Stimulated activated memory B cell treated with anti-CD40 and anti-IgM and Interleukin-4, amounts not matched to agents 10 μg/mL and 1 μg/mL and 100 μg/mL, for 72 hours (primary cell): ENCODE measurements at regions not wholly inside any gene's neighbourhood (a gene's known extent, or its start where the extent isn't known, plus 50 kb on each side); places are given as distances from the start of the nearest gene placed in this dataset.

Experiments
- ATAC-seq: fragments of 150-1000 bp; cut with Tn5 transposase; 2 replicates; pipeline ENCODE4 v1.10.0; 2021
- H3K27ac Mint-ChIP-seq: one replicate; pipeline ENCODE4 v1.8.0; 2022; ENCODE audit warnings: mild to moderate bottlenecking, mixed read lengths
- H3K27me3 Mint-ChIP-seq: one replicate; pipeline ENCODE4 v1.8.0; 2022; ENCODE audit warnings: mixed read lengths
- H3K36me3 Mint-ChIP-seq: one replicate; pipeline ENCODE4 v1.8.0; 2022; ENCODE audit warnings: mixed read lengths
- H3K4me1 Mint-ChIP-seq: one replicate; pipeline ENCODE4 v1.8.0; 2022; ENCODE audit warnings: mixed read lengths
- H3K4me3 Mint-ChIP-seq: one replicate; pipeline ENCODE4 v1.8.0; 2022; ENCODE audit warnings: mild to moderate bottlenecking, moderate library complexity, mixed read lengths
- H3K9me3 Mint-ChIP-seq: one replicate; pipeline ENCODE4 v1.8.0; 2022; ENCODE audit warnings: mixed read lengths

- H3K9me3 Mint-ChIP-seq = no peaks in the 10 kb centered on the region
- no peak for ATAC-seq
- peaks cover 70% of the 10 kb centered on the region for H3K4me1 Mint-ChIP-seq
- no peaks in the 10 kb centered on the region for H3K36me3 Mint-ChIP-seq
- peak overlapping the region; percentile 93 for H3K27ac Mint-ChIP-seq
- H3K4me3 Mint-ChIP-seq = peak overlapping the region; percentile 80
- no peaks in the 10 kb centered on the region for H3K27me3 Mint-ChIP-seq
Observed at GRCh38 chr3:56916716-56917360, 115.1 kb upstream of the ARHGEF3 start.

- Mint-ChIP-seq H3K36me3 (no peaks in the 10 kb centered on the region), H3K27me3 (no peaks in the 10 kb centered on the region), H3K4me3 (peak overlapping the region; percentile 80), H3K27ac (peak overlapping the region; percentile 93), H3K9me3 (no peaks in the 10 kb centered on the region), H3K4me1 (peaks cover 62% of the 10 kb centered on the region)
- ATAC-seq = peak; percentile 83
Observed at GRCh38 chr3:56915966-56916586, 114.3 kb upstream of the ARHGEF3 start.

- Mint-ChIP-seq H3K9me3 (no peaks in the 10 kb centered on the region), H3K27me3 (no peaks in the 10 kb centered on the region), H3K4me3 (no peak overlapping the region), H3K36me3 (peaks cover 2% of the 10 kb centered on the region), H3K27ac (peak overlapping the region; percentile 93), H3K4me1 (peaks cover 61% of the 10 kb centered on the region)
- ATAC-seq = no peak
Observed at GRCh38 chr3:56914646-56915045, 112.9 kb upstream of the ARHGEF3 start.

- no peak overlapping the region for H3K27ac Mint-ChIP-seq
Observed at GRCh38 chr3:56911363-56911762, 109.6 kb upstream of the ARHGEF3 start.

GRCh38 chr3:56909349-56909748, 107.6 kb upstream of the ARHGEF3 start:
- H3K9me3 Mint-ChIP-seq = no peaks in the 10 kb centered on the region
- no peak overlapping the region for H3K27ac Mint-ChIP-seq
- H3K27me3 Mint-ChIP-seq = no peaks in the 10 kb centered on the region
- peaks cover 11% of the 10 kb centered on the region for H3K36me3 Mint-ChIP-seq
- no peak overlapping the region for H3K4me3 Mint-ChIP-seq
- no peak for ATAC-seq
- H3K4me1 Mint-ChIP-seq = peaks cover 14% of the 10 kb centered on the region

More at GRCh38 chr3:56911363-56911762, 109.6 kb upstream of the ARHGEF3 start:
- Mint-ChIP-seq H3K27me3 (no peaks in the 10 kb centered on the region), H3K9me3 (no peaks in the 10 kb centered on the region), H3K36me3 (peaks cover 11% of the 10 kb centered on the region), H3K4me1 (peaks cover 28% of the 10 kb centered on the region), H3K4me3 (no peak overlapping the region)
- no peak for ATAC-seq

GRCh38 chr3:56908004-56908403, 106.3 kb upstream of the ARHGEF3 start:
- Mint-ChIP-seq H3K9me3 (no peaks in the 10 kb centered on the region), H3K36me3 (peaks cover 11% of the 10 kb centered on the region), H3K4me3 (no peak overlapping the region), H3K27ac (no peak overlapping the region), H3K27me3 (no peaks in the 10 kb centered on the region), H3K4me1 (peaks cover 7% of the 10 kb centered on the region)
- ATAC-seq = no peak

GRCh38 chr3:56904552-56905215, 102.9 kb upstream of the ARHGEF3 start:
- Mint-ChIP-seq H3K27me3 (no peaks in the 10 kb centered on the region), H3K9me3 (no peaks in the 10 kb centered on the region), H3K4me3 (no peak overlapping the region), H3K4me1 (peaks cover 19% of the 10 kb centered on the region), H3K36me3 (peaks cover 9% of the 10 kb centered on the region), H3K27ac (no peak overlapping the region)
- ATAC-seq = no peak

- H3K9me3 Mint-ChIP-seq = no peaks in the 10 kb centered on the region
- H3K4me1 Mint-ChIP-seq = peaks cover 19% of the 10 kb centered on the region
- H3K27ac Mint-ChIP-seq = peak overlapping the region; percentile 60
- ATAC-seq = no peak
- H3K27me3 Mint-ChIP-seq = no peaks in the 10 kb centered on the region
- H3K4me3 Mint-ChIP-seq = no peak overlapping the region
- H3K36me3 Mint-ChIP-seq = no peaks in the 10 kb centered on the region
Observed at GRCh38 chr3:56903231-56903782, 101.6 kb upstream of the ARHGEF3 start.

GRCh38 chr3:56902468-56903160, 100.9 kb upstream of the ARHGEF3 start:
- no peak overlapping the region for H3K4me3 Mint-ChIP-seq

GRCh38 chr3:56900801-56901200, 99.1 kb upstream of the ARHGEF3 start:
- no peak overlapping the region for H3K27ac Mint-ChIP-seq
- peaks cover 22% of the 10 kb centered on the region for H3K4me1 Mint-ChIP-seq
- no peak overlapping the region for H3K4me3 Mint-ChIP-seq
- ATAC-seq = no peak
- H3K27me3 Mint-ChIP-seq = no peaks in the 10 kb centered on the region
- no peaks in the 10 kb centered on the region for H3K9me3 Mint-ChIP-seq
- H3K36me3 Mint-ChIP-seq = no peaks in the 10 kb centered on the region

More at GRCh38 chr3:56902468-56903160, 100.9 kb upstream of the ARHGEF3 start:
- peak overlapping the region; percentile 60 for H3K27ac Mint-ChIP-seq
- no peaks in the 10 kb centered on the region for H3K27me3 Mint-ChIP-seq
- ATAC-seq = no peak
- H3K4me1 Mint-ChIP-seq = peaks cover 19% of the 10 kb centered on the region
- H3K9me3 Mint-ChIP-seq = no peaks in the 10 kb centered on the region
- H3K36me3 Mint-ChIP-seq = no peaks in the 10 kb centered on the region

- no peaks in the 10 kb centered on the region for H3K27me3 Mint-ChIP-seq
- H3K27ac Mint-ChIP-seq = no peak overlapping the region
- no peak for ATAC-seq
- no peaks in the 10 kb centered on the region for H3K36me3 Mint-ChIP-seq
- H3K9me3 Mint-ChIP-seq = no peaks in the 10 kb centered on the region
- H3K4me3 Mint-ChIP-seq = no peak overlapping the region
- peaks cover 28% of the 10 kb centered on the region for H3K4me1 Mint-ChIP-seq
Observed at GRCh38 chr3:56899851-56900250, 98.1 kb upstream of the ARHGEF3 start.

- ATAC-seq = no peak
- no peaks in the 10 kb centered on the region for H3K27me3 Mint-ChIP-seq
- no peaks in the 10 kb centered on the region for H3K9me3 Mint-ChIP-seq
- no peak overlapping the region for H3K27ac Mint-ChIP-seq
- H3K36me3 Mint-ChIP-seq = no peaks in the 10 kb centered on the region
- H3K4me3 Mint-ChIP-seq = no peak overlapping the region
- H3K4me1 Mint-ChIP-seq = peaks cover 28% of the 10 kb centered on the region
Observed at GRCh38 chr3:56899078-56899477, 97.3 kb upstream of the ARHGEF3 start.

- Mint-ChIP-seq H3K27ac (no peak overlapping the region), H3K9me3 (no peaks in the 10 kb centered on the region), H3K27me3 (no peaks in the 10 kb centered on the region), H3K4me1 (peaks cover 15% of the 10 kb centered on the region), H3K4me3 (no peak overlapping the region), H3K36me3 (no peaks in the 10 kb centered on the region)
- no peak for ATAC-seq
Observed at GRCh38 chr3:56896357-56896756, 94.6 kb upstream of the ARHGEF3 start.

- Mint-ChIP-seq H3K27ac (no peak overlapping the region), H3K4me1 (peaks cover 15% of the 10 kb centered on the region), H3K36me3 (no peaks in the 10 kb centered on the region), H3K27me3 (no peaks in the 10 kb centered on the region), H3K4me3 (no peak overlapping the region), H3K9me3 (no peaks in the 10 kb centered on the region)
- ATAC-seq = peak; percentile 86
Observed at GRCh38 chr3:56894881-56895431, 93.2 kb upstream of the ARHGEF3 start.
